WI38 (cell line): ENCODE measurements at regions not wholly inside any gene's neighbourhood (a gene's known extent, or its start where the extent isn't known, plus 50 kb on each side); places are given as distances from the start of the nearest gene placed in this dataset.

Source experiments
- H3K4me3 ChIP-seq: 2 replicates; pipeline ENCODE4 v1.5.1; 2011; ENCODE audit warnings: low read depth, mild to moderate bottlenecking, control low read depth, low read length
- CTCF ChIP-seq: IDR thresholded peaks from 2 replicates; pipeline ENCODE4 v1.5.1; 2012; ENCODE audit warnings: low read depth, mild to moderate bottlenecking, control low read depth, low read length

GRCh38 chr3:187951452-187952190 lies 202.3 kb upstream of the LPP start:
- no peak overlapping the region for H3K4me3 ChIP-seq
- TF ChIP-seq CTCF: no peak

- H3K4me3 ChIP-seq: no peak overlapping the region
- TF ChIP-seq CTCF: no peak
Measured at GRCh38 chr3:187952849-187953248, 201.1 kb upstream of the LPP start.

GRCh38 chr3:187954516-187954872 lies 199.5 kb upstream of the LPP start:
- no peak for TF ChIP-seq CTCF
- no peak overlapping the region for H3K4me3 ChIP-seq

- no peak for TF ChIP-seq CTCF
- H3K4me3 ChIP-seq: no peak overlapping the region; the same call in 1 of the 2 replicates
Measured at GRCh38 chr3:187954873-187955586, 198.9 kb upstream of the LPP start.

- H3K4me3 ChIP-seq: no peak overlapping the region
- no peak for TF ChIP-seq CTCF
Measured at GRCh38 chr3:187955587-187955952, 198.4 kb upstream of the LPP start.

DNA sequence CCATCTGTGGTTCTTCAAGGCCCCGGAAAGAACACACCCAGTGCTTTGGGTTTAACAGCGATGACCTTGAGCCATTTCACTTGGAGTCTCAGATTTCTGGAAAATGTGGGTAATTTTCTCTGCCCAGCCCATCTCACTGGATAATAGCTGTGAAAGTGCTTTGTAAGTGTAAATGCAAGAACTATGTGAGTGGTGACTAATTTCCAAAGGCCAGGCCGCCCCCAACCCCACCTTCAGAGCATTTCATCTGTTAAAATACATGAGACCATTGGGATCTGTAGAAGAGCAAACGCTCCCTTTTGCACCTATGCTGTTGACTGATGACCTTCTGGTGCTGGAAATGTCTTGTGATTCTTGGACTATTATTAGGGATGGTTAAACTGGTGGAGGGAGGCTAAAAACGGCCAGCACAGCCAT lies 196.8 kb upstream of the LPP start:
- TF ChIP-seq CTCF: no peak
- H3K4me3 ChIP-seq: no peak overlapping the region

GRCh38 chr3:187957582-187957981 lies 196.4 kb upstream of the LPP start:
- no peak overlapping the region for H3K4me3 ChIP-seq

More at GRCh38 chr3:187957582-187957981, 196.4 kb upstream of the LPP start:
- no peak for TF ChIP-seq CTCF
